SK-N-SH (cell line): ENCODE measurements at regions not wholly inside any gene's neighbourhood (a gene's known extent, or its start where the extent isn't known, plus 50 kb on each side); places are given as distances from the start of the nearest gene placed in this dataset.

Experiments
- CTCF ChIA-PET: fragments of 300-600, 350-600 bp; formaldehyde crosslinking; extraction: SDS; loops from one replicate; lab custom pipeline; 2021; lab: Yijun Ruan, JAX
- POLR2A ChIA-PET: fragments of 350-600 bp; sonication (Branson Sonifier 250); formaldehyde crosslinking; extraction: SDS; loops from one replicate; lab custom pipeline; 2020; ENCODE audit warnings: antibody characterized with exemption, inconsistent platforms; lab: Yijun Ruan, JAX
- DNase-seq: peaks from one replicate; pipeline ENCODE4 v3.0.0; 2012
- H2AFZ ChIP-seq: fragments of 200-600 bp; sonication (generic); 2 replicates; pipeline ENCODE4 v1.8.1; 2016; ENCODE audit warnings: antibody characterized with exemption, mild to moderate bottlenecking, low read depth
- H3F3A ChIP-seq: fragments of 200-600 bp; sonication (generic); replicated peaks from 2 replicates; pipeline ENCODE3; 2016; ENCODE audit warnings: antibody characterized with exemption, mild to moderate bottlenecking; ENCODE audit not compliant: insufficient read depth
- H3K27ac ChIP-seq, 2 experiments: fragments of 200-500 bp in 1 of 2; fragments of 200-600 bp in 1 of 2; sonication (Bioruptor generic) in 1 of 2; sonication (generic), shearing (Covaris generic) in 1 of 2; 2 replicates each; pipeline versions ENCODE4 v1.5.1 to v1.6.1; 2014 to 2016; ENCODE audit warnings: low read depth in 2 of 2, inconsistent platforms in 1 of 2, low read length in 1 of 2, mild to moderate bottlenecking in 1 of 2, mixed read lengths in 1 of 2
- H3K27me3 ChIP-seq: fragments of 200-600 bp; sonication (generic), shearing (Covaris generic); 2 replicates; pipeline ENCODE4 v1.6.1; 2016; ENCODE audit warnings: mixed run types; ENCODE audit not compliant: insufficient read depth
- H3K36me3 ChIP-seq, 2 experiments: fragments of 200-500 bp in 1 of 2; fragments of 200-600 bp in 1 of 2; sonication (Bioruptor generic) in 1 of 2; sonication (generic) in 1 of 2; replicated peaks in 1 of 2; 2 replicates each; pipeline versions ENCODE3 to v1.5.1; 2014 to 2016; ENCODE audit warnings: low read length in 1 of 2, mild to moderate bottlenecking in 1 of 2; ENCODE audit not compliant: insufficient read depth in 2 of 2, control insufficient read depth in 1 of 2
- H3K4me1 ChIP-seq, 2 experiments: fragments of 200-500 bp in 1 of 2; fragments of 200-600 bp in 1 of 2; sonication (Bioruptor generic) in 1 of 2; sonication (generic), shearing (Covaris generic) in 1 of 2; 2 replicates each; pipeline versions ENCODE4 v1.5.1 to v1.6.1; 2014 to 2016; ENCODE audit warnings: low read depth in 1 of 2, low read length in 1 of 2, mixed run types in 1 of 2; ENCODE audit not compliant: insufficient read depth in 2 of 2, control insufficient read depth in 1 of 2
- H3K4me2 ChIP-seq: fragments of 200-600 bp; sonication (generic), shearing (Covaris generic); 2 replicates; pipeline ENCODE4 v1.6.1; 2017; ENCODE audit warnings: mixed run types
- H3K4me3 ChIP-seq, 2 experiments: fragments of 200-500 bp in 1 of 2; fragments of 200-600 bp in 1 of 2; sonication (Bioruptor generic) in 1 of 2; sonication (generic), shearing (Covaris generic) in 1 of 2; 2 replicates each; pipeline versions ENCODE4 v1.5.1 to v1.8.1; 2014 to 2016; ENCODE audit warnings: low read depth in 2 of 2, inconsistent platforms in 1 of 2, low read length in 1 of 2, mild to moderate bottlenecking in 1 of 2, mixed read lengths in 1 of 2, moderate library complexity in 1 of 2
- H3K79me2 ChIP-seq: fragments of 200-600 bp; sonication (generic); 2 replicates; pipeline ENCODE4 v1.8.1; 2017; ENCODE audit warnings: mild to moderate bottlenecking; ENCODE audit not compliant: insufficient read depth
- H3K9ac ChIP-seq: fragments of 200-600 bp; sonication (generic); 2 replicates; pipeline ENCODE4 v1.6.1; 2017; ENCODE audit warnings: mixed run types
- H3K9me2 ChIP-seq: fragments of 200-600 bp; sonication (generic); 2 replicates; pipeline ENCODE4 v1.6.1; 2017; ENCODE audit warnings: mixed run types
- H3K9me3 ChIP-seq: fragments of 200-600 bp; sonication (generic); 2 replicates; pipeline ENCODE4 v1.6.1; 2017; ENCODE audit warnings: mixed run types, mild to moderate bottlenecking, moderate library complexity
- H4K20me1 ChIP-seq: fragments of 200-600 bp; sonication (generic); 2 replicates; pipeline ENCODE4 v1.6.1; 2017; ENCODE audit warnings: mild to moderate bottlenecking, mixed run types; ENCODE audit not compliant: insufficient read depth
- CHD2 ChIP-seq: fragments of 150-350 bp; IDR thresholded peaks from 2 replicates; pipeline ENCODE4 v1.6.1; 2018; ENCODE audit warnings: low read length; ENCODE audit not compliant: partially characterized antibody
- EZH2phosphoT487 ChIP-seq: fragments of 200-600 bp; sonication (generic); IDR thresholded peaks from 2 replicates; pipeline ENCODE4 v1.6.1; 2017; ENCODE audit warnings: low read depth, mixed run types, mild to moderate bottlenecking, antibody characterized with exemption, moderate library complexity, borderline replicate concordance
- FOXM1 ChIP-seq: IDR thresholded peaks from 2 replicates; pipeline ENCODE4 v1.4.0; 2012; ENCODE audit warnings: low read depth, mild to moderate bottlenecking
- GABPA ChIP-seq: IDR thresholded peaks from 2 replicates; pipeline ENCODE4 v1.4.0; 2012; ENCODE audit warnings: low read depth, mild to moderate bottlenecking
- JUND ChIP-seq: IDR thresholded peaks from 2 replicates; pipeline ENCODE4 v1.4.0; 2012
- MEF2A ChIP-seq: IDR thresholded peaks from 2 replicates; pipeline ENCODE4 v1.4.0; 2012; ENCODE audit warnings: low read depth, borderline replicate concordance
- MXI1 ChIP-seq: IDR thresholded peaks from 2 replicates; pipeline ENCODE4 v1.6.1; 2012; ENCODE audit warnings: mild to moderate bottlenecking, low read depth, low read length, improper control_type of control experiment
- NFIC ChIP-seq: IDR thresholded peaks from 2 replicates; pipeline ENCODE4 v1.4.0; 2012; ENCODE audit warnings: borderline replicate concordance
- NRF1 ChIP-seq: IDR thresholded peaks from 2 replicates; pipeline ENCODE4 v1.6.1; 2012; ENCODE audit warnings: low read depth, mild to moderate bottlenecking, low read length
- POLR2AphosphoS5 ChIP-seq: IDR thresholded peaks from 2 replicates; pipeline ENCODE4 v1.6.1; 2012; ENCODE audit warnings: low read depth, low read length
- REST ChIP-seq: IDR thresholded peaks from 2 replicates; pipeline ENCODE4 v1.6.1; 2012; ENCODE audit warnings: mild to moderate bottlenecking, low read depth, low read length, moderate library complexity
- RFX5 ChIP-seq: IDR thresholded peaks from 2 replicates; pipeline ENCODE4 v1.6.1; 2012; ENCODE audit warnings: mild to moderate bottlenecking, improper control_type of control experiment, low read length
- RXRA ChIP-seq: IDR thresholded peaks from 2 replicates; pipeline ENCODE4 v1.4.0; 2012; ENCODE audit warnings: low read depth, mild to moderate bottlenecking, borderline replicate concordance
- SIN3A ChIP-seq: IDR thresholded peaks from 2 replicates; pipeline ENCODE4 v1.6.1; 2012; ENCODE audit warnings: low read depth, mild to moderate bottlenecking, low read length, moderate library complexity, borderline replicate concordance
- TCF12 ChIP-seq: IDR thresholded peaks from 2 replicates; pipeline ENCODE4 v1.4.0; 2012
- TEAD4 ChIP-seq: IDR thresholded peaks from 2 replicates; pipeline ENCODE4 v1.4.0; 2012; ENCODE audit warnings: mild to moderate bottlenecking, borderline replicate concordance; ENCODE audit not compliant: insufficient read depth
- USF2 ChIP-seq: fragments of 150-350 bp; IDR thresholded peaks from 2 replicates; pipeline ENCODE4 v1.6.1; 2017; ENCODE audit warnings: antibody characterized with exemption, low read length, low read depth, borderline replicate concordance
- YY1 ChIP-seq: IDR thresholded peaks from 2 replicates; pipeline ENCODE4 v1.4.0; 2012; ENCODE audit warnings: low read depth, mild to moderate bottlenecking
- WGBS: methylation state at CpG from one replicate; pipeline ENCODE4 v1.1.6; 2017; ENCODE audit warnings: low lambda C conversion rate; 5-methylcytosine and 5-hydroxymethylcytosine counted together
- TF ChIP-seq, protein P1 (sequence below): fragments of 150-350 bp; IDR thresholded peaks from 2 replicates; pipeline ENCODE4 v1.6.1; 2016; ENCODE audit warnings: mild to moderate bottlenecking, low read depth, low read length
- TF ChIP-seq, protein P2 (sequence below): IDR thresholded peaks from 2 replicates; pipeline ENCODE4 v1.4.0; 2012; ENCODE audit warnings: low read depth
- TF ChIP-seq, protein P3 (sequence below): IDR thresholded peaks from 2 replicates; pipeline ENCODE4; 2012

- WGBS, result 33% methylated on average over 2 of the region's 2 CpGs
- no peaks in the 10 kb centered on the region for H3K36me3 ChIP-seq
These were observed 441.2 kb downstream of the LRRIQ3 start for GRCh38 chr1:73756817-73757216.

GRCh38 chr1:73755649-73756048 lies 442.3 kb downstream of the LRRIQ3 start:
- DNase-seq, result no peak
- no peak overlapping the region for H3K4me3 ChIP-seq
- no peaks in the 10 kb centered on the region for H3K4me1 ChIP-seq
- H4K20me1 ChIP-seq, result no peaks in the 10 kb centered on the region
- no peaks in the 10 kb centered on the region for H3K79me2 ChIP-seq
- H3K9ac ChIP-seq, result no peak overlapping the region
- no peaks in the 10 kb centered on the region for H3K27me3 ChIP-seq
- H3K9me3 ChIP-seq, result no peaks in the 10 kb centered on the region
- WGBS, result 10% methylated on average over 2 of the region's 2 CpGs
- H3K9me2 ChIP-seq, result peaks cover 3% of the 10 kb centered on the region; the same call in 1 of the 2 replicates
- no peaks in the 10 kb centered on the region for H3K36me3 ChIP-seq
- ChIA-PET POLR2A (no interaction called here), CTCF (interaction anchor here (0.6 to 1.7 kb wide), 2 partner anchors 10 to 1501 kb away, joined by 4 to 6 read pairs; no protein-coding TSS in a partner anchor)
- no peak overlapping the region for H2AFZ ChIP-seq
- H3K4me2 ChIP-seq, result no peak overlapping the region
- H3K27ac ChIP-seq, result no peak overlapping the region
- no peaks in the 10 kb centered on the region for H3F3A ChIP-seq
- no peak for TF ChIP-seq NFIC
- no peak for TF ChIP-seq TEAD4
- TF ChIP-seq EZH2phosphoT487, result no peak
- TF ChIP-seq CHD2, result no peak
- no peak for TF ChIP-seq RFX5
- TF ChIP-seq YY1, result no peak
- TF ChIP-seq RXRA, result no peak
- no peak for TF ChIP-seq FOXM1
- no peak for TF ChIP-seq REST
- TF ChIP-seq, protein P1, sequence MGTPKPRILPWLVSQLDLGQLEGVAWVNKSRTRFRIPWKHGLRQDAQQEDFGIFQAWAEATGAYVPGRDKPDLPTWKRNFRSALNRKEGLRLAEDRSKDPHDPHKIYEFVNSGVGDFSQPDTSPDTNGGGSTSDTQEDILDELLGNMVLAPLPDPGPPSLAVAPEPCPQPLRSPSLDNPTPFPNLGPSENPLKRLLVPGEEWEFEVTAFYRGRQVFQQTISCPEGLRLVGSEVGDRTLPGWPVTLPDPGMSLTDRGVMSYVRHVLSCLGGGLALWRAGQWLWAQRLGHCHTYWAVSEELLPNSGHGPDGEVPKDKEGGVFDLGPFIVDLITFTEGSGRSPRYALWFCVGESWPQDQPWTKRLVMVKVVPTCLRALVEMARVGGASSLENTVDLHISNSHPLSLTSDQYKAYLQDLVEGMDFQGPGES, result no peak
- no peak for TF ChIP-seq NRF1
- no peak for TF ChIP-seq GABPA
- TF ChIP-seq, protein P2, sequence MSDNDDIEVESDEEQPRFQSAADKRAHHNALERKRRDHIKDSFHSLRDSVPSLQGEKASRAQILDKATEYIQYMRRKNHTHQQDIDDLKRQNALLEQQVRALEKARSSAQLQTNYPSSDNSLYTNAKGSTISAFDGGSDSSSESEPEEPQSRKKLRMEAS, result no peak
- TF ChIP-seq USF2, result no peak
- no peak for TF ChIP-seq TCF12
- no peak for TF ChIP-seq MXI1
- TF ChIP-seq SIN3A, result no peak

More at GRCh38 chr1:73756817-73757216, 441.2 kb downstream of the LRRIQ3 start:
- Histone ChIP-seq H3K4me2 (no peak overlapping the region), H3K9ac (no peak overlapping the region), H3F3A (no peaks in the 10 kb centered on the region), H3K27me3 (no peaks in the 10 kb centered on the region), H3K27ac (no peak overlapping the region), H4K20me1 (no peaks in the 10 kb centered on the region), H3K4me1 (no peaks in the 10 kb centered on the region), H3K9me3 (no peaks in the 10 kb centered on the region), H3K79me2 (no peaks in the 10 kb centered on the region), H2AFZ (no peak overlapping the region), H3K9me2 (no peaks in the 10 kb centered on the region), H3K4me3 (no peak overlapping the region)
- no peak for DNase-seq
- POLR2A ChIA-PET, result no interaction called here
- CTCF ChIA-PET, result interaction anchor here (1.7 kb wide), 1 partner anchor 9 kb away, joined by 6 read pairs; no protein-coding TSS in a partner anchor
- TF ChIP-seq FOXM1, result no peak
- TF ChIP-seq MEF2A, result no peak
- no peak for TF ChIP-seq RFX5
- TF ChIP-seq RXRA, result no peak
- no peak for TF ChIP-seq NFIC
- no peak for TF ChIP-seq CHD2
- no peak for TF ChIP-seq JUND
- TF ChIP-seq POLR2AphosphoS5, result no peak
- TF ChIP-seq, protein P3, sequence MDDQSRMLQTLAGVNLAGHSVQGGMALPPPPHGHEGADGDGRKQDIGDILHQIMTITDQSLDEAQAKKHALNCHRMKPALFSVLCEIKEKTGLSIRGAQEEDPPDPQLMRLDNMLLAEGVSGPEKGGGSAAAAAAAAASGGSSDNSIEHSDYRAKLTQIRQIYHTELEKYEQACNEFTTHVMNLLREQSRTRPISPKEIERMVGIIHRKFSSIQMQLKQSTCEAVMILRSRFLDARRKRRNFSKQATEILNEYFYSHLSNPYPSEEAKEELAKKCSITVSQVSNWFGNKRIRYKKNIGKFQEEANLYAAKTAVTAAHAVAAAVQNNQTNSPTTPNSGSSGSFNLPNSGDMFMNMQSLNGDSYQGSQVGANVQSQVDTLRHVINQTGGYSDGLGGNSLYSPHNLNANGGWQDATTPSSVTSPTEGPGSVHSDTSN, result no peak
